ENCODE measurements at regions not wholly inside any gene's neighbourhood (a gene's known extent, or its start where the extent isn't known, plus 50 kb on each side); places are given as distances from the start of the nearest gene placed in this dataset.

GRCh38 chr10:65126288-65126687 is 1605.1 kb downstream of the REEP3 start:
- no peak overlapping the region for H3K27ac ChIP-seq
- H3K4me3 ChIP-seq: no peak overlapping the region
- no peaks in the 10 kb centered on the region for H3K36me3 ChIP-seq
- intact Hi-C loops (cut with DNase I; ENCODE audit: low total_unique reads): no loop called here
- H3K9me3 ChIP-seq: no peaks in the 10 kb centered on the region
- H3K27me3 ChIP-seq: no peaks in the 10 kb centered on the region
- DNase-seq: no peak
- no peak for TF ChIP-seq CTCF (IDR thresholded peaks at IDR 0.05)
- no peaks in the 10 kb centered on the region for H3K4me1 ChIP-seq

GRCh38 chr10:65128277-65128676 is 1607.1 kb downstream of the REEP3 start:
- intact Hi-C loops (cut with DNase I; ENCODE audit: low total_unique reads): no loop called here
- Histone ChIP-seq H3K27ac (no peak overlapping the region), H3K9me3 (no peaks in the 10 kb centered on the region), H3K4me1 (no peaks in the 10 kb centered on the region), H3K4me3 (no peak overlapping the region), H3K27me3 (no peaks in the 10 kb centered on the region), H3K36me3 (no peaks in the 10 kb centered on the region)
- TF ChIP-seq CTCF (IDR thresholded peaks at IDR 0.05): no peak
- no peak for DNase-seq

GRCh38 chr10:65130162-65130758 is 1609.1 kb downstream of the REEP3 start:
- no peak for DNase-seq
- intact Hi-C loops (cut with DNase I; ENCODE audit: low total_unique reads): no loop called here
- H3K36me3 ChIP-seq: no peaks in the 10 kb centered on the region
- no peaks in the 10 kb centered on the region for H3K4me1 ChIP-seq
- H3K9me3 ChIP-seq: no peaks in the 10 kb centered on the region
- H3K27ac ChIP-seq: no peak overlapping the region
- H3K27me3 ChIP-seq: no peaks in the 10 kb centered on the region
- no peak for TF ChIP-seq CTCF (IDR thresholded peaks at IDR 0.05)
- H3K4me3 ChIP-seq: no peak overlapping the region

GRCh38 chr10:65133652-65134051 is 1612.5 kb downstream of the REEP3 start:
- no peaks in the 10 kb centered on the region for H3K36me3 ChIP-seq
- no peaks in the 10 kb centered on the region for H3K27me3 ChIP-seq
- intact Hi-C loops (cut with DNase I; ENCODE audit: low total_unique reads): no loop called here
- no peak for TF ChIP-seq CTCF (IDR thresholded peaks at IDR 0.05)
- DNase-seq: no peak
- no peaks in the 10 kb centered on the region for H3K9me3 ChIP-seq
- H3K4me1 ChIP-seq: no peaks in the 10 kb centered on the region
- no peak overlapping the region for H3K4me3 ChIP-seq
- H3K27ac ChIP-seq: no peak overlapping the region

GRCh38 chr10:65135508-65135907 is 1614.3 kb downstream of the REEP3 start:
- H3K27ac ChIP-seq: no peak overlapping the region
- H3K27me3 ChIP-seq: no peaks in the 10 kb centered on the region
- no peak for DNase-seq
- no peak for TF ChIP-seq CTCF (IDR thresholded peaks at IDR 0.05)
- no peaks in the 10 kb centered on the region for H3K4me1 ChIP-seq
- H3K9me3 ChIP-seq: no peaks in the 10 kb centered on the region
- intact Hi-C loops (cut with DNase I; ENCODE audit: low total_unique reads): no loop called here
- H3K36me3 ChIP-seq: no peaks in the 10 kb centered on the region
- H3K4me3 ChIP-seq: no peak overlapping the region
